Neural cell (in vitro differentiated cells): ENCODE measurements at regions not wholly inside any gene's neighbourhood (a gene's known extent, or its start where the extent isn't known, plus 50 kb on each side); places are given as distances from the start of the nearest gene placed in this dataset.

Experiments used
- H2AFZ ChIP-seq: fragments of 200-600, 300-800 bp; sonication (generic), shearing (Covaris generic); 2 replicates; pipeline ENCODE4 v1.6.0; 2014; ENCODE audit warnings: low read depth, mild to moderate bottlenecking, antibody characterized with exemption, low read length, moderate library complexity
- H3F3A ChIP-seq: fragments of 200-600 bp; shearing (Covaris generic); 2 replicates; pipeline ENCODE4 v1.6.1; 2016; ENCODE audit warnings: mild to moderate bottlenecking, moderate library complexity, mixed read lengths, antibody characterized with exemption, low read length; ENCODE audit not compliant: insufficient read depth, poor library complexity, severe bottlenecking
- H3K27ac ChIP-seq: fragments of 200-600, 300-800 bp; sonication (generic), shearing (Covaris generic); 2 replicates; pipeline ENCODE4 v1.5.1; 2014; ENCODE audit warnings: mild to moderate bottlenecking, low read length, moderate library complexity
- H3K27me3 ChIP-seq: fragments of 300-800, 200-600 bp; sonication (generic), shearing (Covaris generic); 2 replicates; pipeline ENCODE4 v1.6.0; 2014; ENCODE audit warnings: mild to moderate bottlenecking, low read depth, low read length, moderate library complexity; ENCODE audit not compliant: insufficient read depth
- H3K36me3 ChIP-seq: fragments of 300-800, 200-600 bp; sonication (generic), shearing (Covaris generic); 2 replicates; pipeline ENCODE4 v1.5.1; 2014; ENCODE audit warnings: mild to moderate bottlenecking, antibody characterized with exemption, low read length, moderate library complexity; ENCODE audit not compliant: insufficient read depth
- H3K4me2 ChIP-seq: fragments of 300-800, 200-600 bp; sonication (generic), shearing (Covaris generic); 2 replicates; pipeline ENCODE4 v1.6.0; 2014; ENCODE audit warnings: mild to moderate bottlenecking, low read length
- H3K4me3 ChIP-seq: fragments of 300-800, 200-600 bp; sonication (generic), shearing (Covaris generic); 2 replicates; pipeline ENCODE4 v1.5.1; 2014; ENCODE audit warnings: mild to moderate bottlenecking, low read length, moderate library complexity
- H3K79me2 ChIP-seq: fragments of 200-600 bp; shearing (Covaris generic); replicated peaks from 2 replicates; pipeline ENCODE4 v1.6.0; 2014; ENCODE audit warnings: mild to moderate bottlenecking, low read length, moderate library complexity; ENCODE audit not compliant: insufficient read depth
- H3K9ac ChIP-seq: fragments of 300-800, 200-600 bp; sonication (generic), shearing (Covaris generic); 2 replicates; pipeline ENCODE4 v1.6.1; 2016; ENCODE audit warnings: mild to moderate bottlenecking, low read length, mixed read lengths
- H3K9me2 ChIP-seq: fragments of 200-600 bp; shearing (Covaris generic); 2 replicates; pipeline ENCODE4 v1.6.1; 2016; ENCODE audit warnings: mild to moderate bottlenecking, low read length, mixed read lengths; ENCODE audit not compliant: insufficient read depth
- H3K9me3 ChIP-seq: fragments of 200-600, 300-800 bp; sonication (generic), shearing (Covaris generic); 2 replicates; pipeline ENCODE4 v1.6.1; 2016; ENCODE audit warnings: mild to moderate bottlenecking, mixed run types, low read length, moderate library complexity, mixed read lengths
- H4K20me1 ChIP-seq: fragments of 200-600 bp; shearing (Covaris generic); 2 replicates; pipeline ENCODE4 v1.6.1; 2016; ENCODE audit warnings: mild to moderate bottlenecking, mixed run types; ENCODE audit not compliant: insufficient read depth
- CTCF ChIP-seq: fragments of 450-650 bp; IDR thresholded peaks from 2 replicates; pipeline ENCODE4 v1.5.1; 2014; ENCODE audit warnings: antibody characterized with exemption, mild to moderate bottlenecking, moderate library complexity; ENCODE audit not compliant: poor library complexity, severe bottlenecking
- EP300 ChIP-seq: fragments of 450-650 bp; conservative IDR thresholded peaks from 2 replicates; pipeline ENCODE4 v1.6.1; 2014; ENCODE audit warnings: antibody characterized with exemption, mild to moderate bottlenecking, moderate library complexity; ENCODE audit not compliant: poor library complexity, severe bottlenecking
- EZH2 ChIP-seq: fragments of 200-600, 300-800 bp; shearing (Covaris generic), sonication (generic); IDR thresholded peaks from 2 replicates; pipeline ENCODE4 v1.6.1; 2014; ENCODE audit warnings: antibody characterized with exemption, low read length, borderline replicate concordance, mild to moderate bottlenecking; ENCODE audit not compliant: insufficient read depth, poor library complexity, severe bottlenecking
- MXI1 ChIP-seq: fragments of 450-650 bp; conservative IDR thresholded peaks from 2 replicates; pipeline ENCODE4 v1.6.1; 2014; ENCODE audit warnings: antibody characterized with exemption, mild to moderate bottlenecking; ENCODE audit not compliant: poor library complexity, severe bottlenecking
- POLR2AphosphoS5 ChIP-seq: IDR thresholded peaks from 2 replicates; pipeline ENCODE4 v1.6.1; 2012
- RAD21 ChIP-seq: fragments of 450-650 bp; conservative IDR thresholded peaks from 2 replicates; pipeline ENCODE4 v1.6.1; 2014; ENCODE audit warnings: antibody characterized with exemption, mild to moderate bottlenecking, moderate library complexity
- REST ChIP-seq: IDR thresholded peaks from 2 replicates; pipeline ENCODE4 v1.6.1; 2012; ENCODE audit warnings: borderline replicate concordance
- SMC3 ChIP-seq: fragments of 450-650 bp; conservative IDR thresholded peaks from 2 replicates; pipeline ENCODE4 v1.6.1; 2014; ENCODE audit warnings: antibody characterized with exemption, mild to moderate bottlenecking, moderate library complexity; ENCODE audit not compliant: poor library complexity
- TAF1 ChIP-seq: IDR thresholded peaks from 2 replicates; pipeline ENCODE4 v1.6.1; 2012; ENCODE audit warnings: low read depth

GRCh38 chr2:12051831-12052230 is 305.4 kb downstream of the LPIN1 start:
- Histone ChIP-seq H3K4me3 (no peak overlapping the region), H3K9ac (no peak overlapping the region), H3K9me3 (no peaks in the 10 kb centered on the region), H3F3A (no peaks in the 10 kb centered on the region), H4K20me1 (no peaks in the 10 kb centered on the region), H3K27ac (no peak overlapping the region), H2AFZ (no peak overlapping the region), H3K9me2 (no peaks in the 10 kb centered on the region), H3K36me3 (no peaks in the 10 kb centered on the region), H3K4me2 (no peak overlapping the region), H3K79me2 (no peaks in the 10 kb centered on the region), H3K27me3 (no peaks in the 10 kb centered on the region)
- TF ChIP-seq EZH2 (no peak), RAD21 (no peak), EP300 (no peak), TAF1 (no peak), SMC3 (no peak), POLR2AphosphoS5 (no peak), REST (no peak), MXI1 (no peak), CTCF (no peak)

- H2AFZ ChIP-seq = no peak overlapping the region
- H3K4me2 ChIP-seq = no peak overlapping the region
- H3K9me2 ChIP-seq = no peaks in the 10 kb centered on the region
- TF ChIP-seq TAF1 (no peak), POLR2AphosphoS5 (no peak)
- H4K20me1 ChIP-seq = no peaks in the 10 kb centered on the region
- H3K9me3 ChIP-seq = no peaks in the 10 kb centered on the region
- H3K27me3 ChIP-seq = no peaks in the 10 kb centered on the region
- no peak overlapping the region for H3K9ac ChIP-seq
- no peaks in the 10 kb centered on the region for H3K36me3 ChIP-seq
- H3K79me2 ChIP-seq = no peaks in the 10 kb centered on the region
- H3F3A ChIP-seq = no peaks in the 10 kb centered on the region
- H3K4me3 ChIP-seq = no peak overlapping the region
- H3K27ac ChIP-seq = no peak overlapping the region
These were observed 306.4 kb downstream of the LPIN1 start for GRCh38 chr2:12052796-12053195.
